ENCODE measurements at regions not wholly inside any gene's neighbourhood (a gene's known extent, or its start where the extent isn't known, plus 50 kb on each side); places are given as distances from the start of the nearest gene placed in this dataset.

GRCh38 chr6:47129129-47129528 lies 87.0 kb upstream of the ADGRF1 start:
- no peaks in the 10 kb centered on the region for H3K36me3 ChIP-seq (ENCODE audit: insufficient read depth, low read length, poor library complexity, severe bottlenecking)
- DNase-seq (ENCODE audit: low spot score): no peak
- peaks cover 34% of the 10 kb centered on the region for H3K4me1 ChIP-seq (ENCODE audit: insufficient read depth, low read length, poor library complexity, severe bottlenecking)
- ChIA-PET CTCF (no interaction called here), POLR2A (ENCODE audit: low non-redundant PET) (no interaction called here)
- no peaks in the 10 kb centered on the region for H3K9me3 ChIP-seq (ENCODE audit: low read depth, low read length, poor library complexity, severe bottlenecking)
- H3K27me3 ChIP-seq (replicated peaks; ENCODE audit: insufficient read depth, low read depth, low read length, poor library complexity): no peaks in the 10 kb centered on the region
- intact Hi-C loops (cut with micrococcal nuclease; ENCODE audit: unreplicated experiment): no loop called here
- no peak overlapping the region for H3K27ac ChIP-seq (ENCODE audit: low read depth, low read length, poor library complexity, severe bottlenecking)
- H3K4me3 ChIP-seq (ENCODE audit: low read depth, low read length, poor library complexity, severe bottlenecking): no peak overlapping the region
- BruUV-seq (replicated peaks): no TSS peak
- no peak for TF ChIP-seq CTCF (conservative IDR thresholded peaks at IDR 0.05; ENCODE audit: low read depth, low read length)
- no peak for TF ChIP-seq EZH2 (IDR thresholded peaks at IDR 0.05; ENCODE audit: borderline replicate concordance, low read depth, low read length, poor library complexity, severe bottlenecking)

GRCh38 chr6:47126647-47127391 lies 84.7 kb upstream of the ADGRF1 start:
- H3K4me3 ChIP-seq (ENCODE audit: low read depth, low read length, poor library complexity, severe bottlenecking): no peak overlapping the region
- H3K27ac ChIP-seq (ENCODE audit: low read depth, low read length, poor library complexity, severe bottlenecking): no peak overlapping the region
- CTCF ChIA-PET: no interaction called here

GRCh38 chr6:47118611-47119010 lies 76.5 kb upstream of the ADGRF1 start:
- BruUV-seq (replicated peaks): no TSS peak
- H3K36me3 ChIP-seq (ENCODE audit: insufficient read depth, low read length, poor library complexity, severe bottlenecking): no peaks in the 10 kb centered on the region
- H3K27me3 ChIP-seq (replicated peaks; ENCODE audit: insufficient read depth, low read depth, low read length, poor library complexity): no peaks in the 10 kb centered on the region
- H3K9me3 ChIP-seq (ENCODE audit: low read depth, low read length, poor library complexity, severe bottlenecking): no peaks in the 10 kb centered on the region
- DNase-seq (ENCODE audit: low spot score): no peak
- no peaks in the 10 kb centered on the region for H3K4me1 ChIP-seq (ENCODE audit: insufficient read depth, low read length, poor library complexity, severe bottlenecking)
- H3K4me3 ChIP-seq (ENCODE audit: low read depth, low read length, poor library complexity, severe bottlenecking): no peak overlapping the region
- no peak overlapping the region for H3K27ac ChIP-seq (ENCODE audit: low read depth, low read length, poor library complexity, severe bottlenecking)
- TF ChIP-seq EZH2 (IDR thresholded peaks at IDR 0.05; ENCODE audit: borderline replicate concordance, low read depth, low read length, poor library complexity, severe bottlenecking): no peak
- CTCF ChIA-PET: no interaction called here
- POLR2A ChIA-PET (ENCODE audit: low non-redundant PET): no interaction called here
- intact Hi-C loops (cut with micrococcal nuclease; ENCODE audit: unreplicated experiment): no loop called here

More at GRCh38 chr6:47126647-47127391, 84.7 kb upstream of the ADGRF1 start:
- no peaks in the 10 kb centered on the region for H3K9me3 ChIP-seq (ENCODE audit: low read depth, low read length, poor library complexity, severe bottlenecking)
- intact Hi-C loops (cut with micrococcal nuclease; ENCODE audit: unreplicated experiment): no loop called here
- DNase-seq (ENCODE audit: low spot score): peak; percentile 44
- no TSS peak for BruUV-seq (replicated peaks)
- H3K27me3 ChIP-seq (replicated peaks; ENCODE audit: insufficient read depth, low read depth, low read length, poor library complexity): no peaks in the 10 kb centered on the region
- H3K4me1 ChIP-seq (ENCODE audit: insufficient read depth, low read length, poor library complexity, severe bottlenecking): peaks cover 15% of the 10 kb centered on the region
- no peaks in the 10 kb centered on the region for H3K36me3 ChIP-seq (ENCODE audit: insufficient read depth, low read length, poor library complexity, severe bottlenecking)
- TF ChIP-seq CTCF (conservative IDR thresholded peaks at IDR 0.05; ENCODE audit: low read depth, low read length): no peak
- TF ChIP-seq EZH2 (IDR thresholded peaks at IDR 0.05; ENCODE audit: borderline replicate concordance, low read depth, low read length, poor library complexity, severe bottlenecking): no peak
- POLR2A ChIA-PET (ENCODE audit: low non-redundant PET): no interaction called here

GRCh38 chr6:47117314-47117713 lies 75.2 kb upstream of the ADGRF1 start:
- no peak for TF ChIP-seq CTCF (conservative IDR thresholded peaks at IDR 0.05; ENCODE audit: low read depth, low read length)
- no peak for TF ChIP-seq EZH2 (IDR thresholded peaks at IDR 0.05; ENCODE audit: borderline replicate concordance, low read depth, low read length, poor library complexity, severe bottlenecking)
- CTCF ChIA-PET: no interaction called here
- H3K27me3 ChIP-seq (replicated peaks; ENCODE audit: insufficient read depth, low read depth, low read length, poor library complexity): no peaks in the 10 kb centered on the region
- no peak for DNase-seq (ENCODE audit: low spot score)
- no peaks in the 10 kb centered on the region for H3K9me3 ChIP-seq (ENCODE audit: low read depth, low read length, poor library complexity, severe bottlenecking)
- H3K4me1 ChIP-seq (ENCODE audit: insufficient read depth, low read length, poor library complexity, severe bottlenecking): peaks cover 3% of the 10 kb centered on the region
- BruUV-seq (replicated peaks): no TSS peak
- no peak overlapping the region for H3K27ac ChIP-seq (ENCODE audit: low read depth, low read length, poor library complexity, severe bottlenecking)
- H3K4me3 ChIP-seq (ENCODE audit: low read depth, low read length, poor library complexity, severe bottlenecking): no peak overlapping the region
- POLR2A ChIA-PET (ENCODE audit: low non-redundant PET): no interaction called here
- intact Hi-C loops (cut with micrococcal nuclease; ENCODE audit: unreplicated experiment): no loop called here
- no peaks in the 10 kb centered on the region for H3K36me3 ChIP-seq (ENCODE audit: insufficient read depth, low read length, poor library complexity, severe bottlenecking)

Data from A673 (cell line).